ENCODE measurements at regions not wholly inside any gene's neighbourhood (a gene's known extent, or its start where the extent isn't known, plus 50 kb on each side); places are given as distances from the start of the nearest gene placed in this dataset.

- H3K27ac Mint-ChIP-seq, result no peak overlapping the region
- POLR2A ChIA-PET (ENCODE audit: partially characterized antibody), result no interaction called here
- H3K4me1 ChIP-seq (ENCODE audit: insufficient read depth, low read length), result no peaks in the 10 kb centered on the region
- H3K9me3 ChIP-seq (ENCODE audit: control insufficient read depth in 1 of 2, low read length in 2 of 2), result no peaks in the 10 kb centered on the region
- H3K27ac ChIP-seq (ENCODE audit: low read depth, low read length), result no peak overlapping the region
- intact Hi-C loops (cut with micrococcal nuclease), result no loop called here
- CTCF ChIA-PET (ENCODE audit: partially characterized antibody), result no interaction called here
- no peaks in the 10 kb centered on the region for H3K36me3 ChIP-seq (ENCODE audit: insufficient read depth, low read length)
- no peak overlapping the region for H3K4me3 ChIP-seq (ENCODE audit: low read length in 2 of 2)
- H3K4me1 Mint-ChIP-seq, result no peaks in the 10 kb centered on the region
- H3K4me3 Mint-ChIP-seq, result no peak overlapping the region
- no peak for DNase-seq
- peaks cover 0 to 9% (median 3%) of the 10 kb centered on the region in 8 donors for H3K9me3 Mint-ChIP-seq
- no peaks in the 10 kb centered on the region for H3K27me3 Mint-ChIP-seq
- H3K36me3 Mint-ChIP-seq, result no peaks in the 10 kb centered on the region
- H3K27me3 ChIP-seq (ENCODE audit: insufficient read depth, low read length), result no peaks in the 10 kb centered on the region
Observed at GRCh38 chr14:48973151-48973550, 613.0 kb downstream of the RPS29 start.

- no peaks in the 10 kb centered on the region for H3K4me1 Mint-ChIP-seq
- ChIA-PET POLR2A (ENCODE audit: partially characterized antibody) (no interaction called here), CTCF (ENCODE audit: partially characterized antibody) (no interaction called here)
- no peak overlapping the region for H3K27ac Mint-ChIP-seq
- no peaks in the 10 kb centered on the region for H3K27me3 Mint-ChIP-seq
- H3K4me3 ChIP-seq (ENCODE audit: low read length in 2 of 2), result no peak overlapping the region
- no peaks in the 10 kb centered on the region for H3K36me3 ChIP-seq (ENCODE audit: insufficient read depth, low read length)
- H3K9me3 ChIP-seq (ENCODE audit: control insufficient read depth in 1 of 2, low read length in 2 of 2), result no peaks in the 10 kb centered on the region
- no peak overlapping the region for H3K27ac ChIP-seq (ENCODE audit: low read depth, low read length)
- no peaks in the 10 kb centered on the region for H3K27me3 ChIP-seq (ENCODE audit: insufficient read depth, low read length)
- no peaks in the 10 kb centered on the region for H3K36me3 Mint-ChIP-seq
- H3K4me1 ChIP-seq (ENCODE audit: insufficient read depth, low read length), result no peaks in the 10 kb centered on the region
- DNase-seq, result no peak
- no peak overlapping the region for H3K4me3 Mint-ChIP-seq
- intact Hi-C loops (cut with micrococcal nuclease), result no loop called here
- peaks cover 0 to 9% (median 3%) of the 10 kb centered on the region in 8 donors for H3K9me3 Mint-ChIP-seq
Observed at GRCh38 chr14:48970943-48971342, 615.2 kb downstream of the RPS29 start.

- no peaks in the 10 kb centered on the region for H3K27me3 Mint-ChIP-seq
- ChIA-PET CTCF (ENCODE audit: partially characterized antibody) (no interaction called here), POLR2A (ENCODE audit: partially characterized antibody) (no interaction called here)
- DNase-seq, result no peak
- no peaks in the 10 kb centered on the region for H3K4me1 Mint-ChIP-seq
- Histone ChIP-seq H3K27ac (ENCODE audit: low read depth, low read length) (no peak overlapping the region), H3K27me3 (ENCODE audit: insufficient read depth, low read length) (no peaks in the 10 kb centered on the region), H3K36me3 (ENCODE audit: insufficient read depth, low read length) (no peaks in the 10 kb centered on the region), H3K9me3 (ENCODE audit: control insufficient read depth in 1 of 2, low read length in 2 of 2) (no peaks in the 10 kb centered on the region), H3K4me1 (ENCODE audit: insufficient read depth, low read length) (no peaks in the 10 kb centered on the region), H3K4me3 (ENCODE audit: low read length in 2 of 2) (no peak overlapping the region)
- H3K9me3 Mint-ChIP-seq, result peaks cover 0 to 11% (median 0%) of the 10 kb centered on the region in 8 donors
- H3K36me3 Mint-ChIP-seq, result no peaks in the 10 kb centered on the region
- no peak overlapping the region for H3K4me3 Mint-ChIP-seq
- intact Hi-C loops (cut with micrococcal nuclease), result no loop called here
- no peak overlapping the region for H3K27ac Mint-ChIP-seq
Observed at GRCh38 chr14:48967419-48967818, 618.8 kb downstream of the RPS29 start.

- Mint-ChIP-seq H3K27ac (no peak overlapping the region), H3K27me3 (no peaks in the 10 kb centered on the region), H3K4me1 (no peaks in the 10 kb centered on the region), H3K36me3 (no peaks in the 10 kb centered on the region), H3K4me3 (no peak overlapping the region), H3K9me3 (peaks cover 0 to 7% (median 0%) of the 10 kb centered on the region in 8 donors)
- Histone ChIP-seq H3K27me3 (ENCODE audit: insufficient read depth, low read length) (no peaks in the 10 kb centered on the region), H3K4me1 (ENCODE audit: insufficient read depth, low read length) (no peaks in the 10 kb centered on the region), H3K9me3 (ENCODE audit: control insufficient read depth in 1 of 2, low read length in 2 of 2) (no peaks in the 10 kb centered on the region), H3K4me3 (ENCODE audit: low read length in 2 of 2) (no peak overlapping the region), H3K27ac (ENCODE audit: low read depth, low read length) (no peak overlapping the region), H3K36me3 (ENCODE audit: insufficient read depth, low read length) (no peaks in the 10 kb centered on the region)
- ChIA-PET CTCF (ENCODE audit: partially characterized antibody) (no interaction called here), POLR2A (ENCODE audit: partially characterized antibody) (no interaction called here)
- intact Hi-C loops (cut with micrococcal nuclease), result no loop called here
- no peak for DNase-seq
Observed at GRCh38 chr14:48963231-48963790, 622.9 kb downstream of the RPS29 start.

GRCh38 chr14:48957486-48957885 is 628.7 kb downstream of the RPS29 start:
- Histone ChIP-seq H3K4me1 (ENCODE audit: insufficient read depth, low read length) (no peaks in the 10 kb centered on the region), H3K4me3 (ENCODE audit: low read length in 2 of 2) (no peak overlapping the region), H3K36me3 (ENCODE audit: insufficient read depth, low read length) (no peaks in the 10 kb centered on the region), H3K27me3 (ENCODE audit: insufficient read depth, low read length) (no peaks in the 10 kb centered on the region), H3K9me3 (ENCODE audit: control insufficient read depth in 1 of 2, low read length in 2 of 2) (no peaks in the 10 kb centered on the region), H3K27ac (ENCODE audit: low read depth, low read length) (no peak overlapping the region)
- H3K4me1 Mint-ChIP-seq, result no peaks in the 10 kb centered on the region
- no peak overlapping the region for H3K4me3 Mint-ChIP-seq
- H3K27me3 Mint-ChIP-seq, result no peaks in the 10 kb centered on the region
- CTCF ChIA-PET (ENCODE audit: partially characterized antibody), result no interaction called here
- H3K27ac Mint-ChIP-seq, result no peak overlapping the region
- POLR2A ChIA-PET (ENCODE audit: partially characterized antibody), result no interaction called here
- intact Hi-C loops (cut with micrococcal nuclease), result no loop called here
- H3K36me3 Mint-ChIP-seq, result no peaks in the 10 kb centered on the region
- no peak for DNase-seq
- peaks cover 0 to 10% (median under 1%) of the 10 kb centered on the region in 8 donors for H3K9me3 Mint-ChIP-seq

- no peaks in the 10 kb centered on the region for H3K4me1 Mint-ChIP-seq
Observed at GRCh38 chr14:48955857-48956256, 630.3 kb downstream of the RPS29 start.

GRCh38 chr14:48954446-48954845 is 631.7 kb downstream of the RPS29 start:
- no peak overlapping the region for H3K4me3 ChIP-seq (ENCODE audit: low read length in 2 of 2)
- no peaks in the 10 kb centered on the region for H3K9me3 ChIP-seq (ENCODE audit: control insufficient read depth in 1 of 2, low read length in 2 of 2)
- no peaks in the 10 kb centered on the region for H3K4me1 Mint-ChIP-seq
- H3K27me3 ChIP-seq (ENCODE audit: insufficient read depth, low read length), result no peaks in the 10 kb centered on the region
- H3K9me3 Mint-ChIP-seq, result peaks cover 0 to 10% (median under 1%) of the 10 kb centered on the region in 8 donors
- ChIA-PET POLR2A (ENCODE audit: partially characterized antibody) (no interaction called here), CTCF (ENCODE audit: partially characterized antibody) (no interaction called here)
- H3K36me3 Mint-ChIP-seq, result no peaks in the 10 kb centered on the region
- no peak overlapping the region for H3K4me3 Mint-ChIP-seq
- H3K27ac ChIP-seq (ENCODE audit: low read depth, low read length), result no peak overlapping the region
- H3K4me1 ChIP-seq (ENCODE audit: insufficient read depth, low read length), result no peaks in the 10 kb centered on the region
- H3K36me3 ChIP-seq (ENCODE audit: insufficient read depth, low read length), result no peaks in the 10 kb centered on the region
- no peak for DNase-seq
- intact Hi-C loops (cut with micrococcal nuclease), result no loop called here
- H3K27me3 Mint-ChIP-seq, result no peaks in the 10 kb centered on the region
- no peak overlapping the region for H3K27ac Mint-ChIP-seq

More at GRCh38 chr14:48955857-48956256, 630.3 kb downstream of the RPS29 start:
- no peak overlapping the region for H3K4me3 Mint-ChIP-seq
- no peaks in the 10 kb centered on the region for H3K36me3 Mint-ChIP-seq
- POLR2A ChIA-PET (ENCODE audit: partially characterized antibody), result no interaction called here
- intact Hi-C loops (cut with micrococcal nuclease), result no loop called here
- H3K9me3 Mint-ChIP-seq, result peaks cover 0 to 10% (median 0%) of the 10 kb centered on the region in 8 donors
- CTCF ChIA-PET (ENCODE audit: partially characterized antibody), result no interaction called here
- Histone ChIP-seq H3K4me3 (ENCODE audit: low read length in 2 of 2) (no peak overlapping the region), H3K36me3 (ENCODE audit: insufficient read depth, low read length) (no peaks in the 10 kb centered on the region), H3K4me1 (ENCODE audit: insufficient read depth, low read length) (no peaks in the 10 kb centered on the region), H3K27ac (ENCODE audit: low read depth, low read length) (no peak overlapping the region), H3K27me3 (ENCODE audit: insufficient read depth, low read length) (no peaks in the 10 kb centered on the region), H3K9me3 (ENCODE audit: control insufficient read depth in 1 of 2, low read length in 2 of 2) (no peaks in the 10 kb centered on the region)
- H3K27ac Mint-ChIP-seq, result no peak overlapping the region
- no peak for DNase-seq
- no peaks in the 10 kb centered on the region for H3K27me3 Mint-ChIP-seq

GRCh38 chr14:48944809-48945208 is 641.4 kb downstream of the RPS29 start:
- H3K27ac Mint-ChIP-seq, result no peak overlapping the region
- CTCF ChIA-PET (ENCODE audit: partially characterized antibody), result no interaction called here
- DNase-seq, result no peak
- Histone ChIP-seq H3K27ac (ENCODE audit: low read depth, low read length) (no peak overlapping the region), H3K9me3 (ENCODE audit: control insufficient read depth in 1 of 2, low read length in 2 of 2) (no peaks in the 10 kb centered on the region), H3K27me3 (ENCODE audit: insufficient read depth, low read length) (no peaks in the 10 kb centered on the region), H3K4me3 (ENCODE audit: low read length in 2 of 2) (no peak overlapping the region), H3K36me3 (ENCODE audit: insufficient read depth, low read length) (no peaks in the 10 kb centered on the region), H3K4me1 (ENCODE audit: insufficient read depth, low read length) (no peaks in the 10 kb centered on the region)
- peaks cover 0 to 2% of the 10 kb centered on the region in 2 donors for H3K27me3 Mint-ChIP-seq
- intact Hi-C loops (cut with micrococcal nuclease), result no loop called here
- H3K4me1 Mint-ChIP-seq, result no peaks in the 10 kb centered on the region
- H3K4me3 Mint-ChIP-seq, result no peak overlapping the region
- POLR2A ChIA-PET (ENCODE audit: partially characterized antibody), result no interaction called here
- H3K9me3 Mint-ChIP-seq, result peaks cover 0 to 7% (median 0%) of the 10 kb centered on the region in 8 donors
- no peaks in the 10 kb centered on the region for H3K36me3 Mint-ChIP-seq

Data from CD4-positive, alpha-beta memory T cell (primary cell).